Liver (tissue), 2 donors: ENCODE measurements at regions not wholly inside any gene's neighbourhood (a gene's known extent, or its start where the extent isn't known, plus 50 kb on each side); places are given as distances from the start of the nearest gene placed in this dataset.
"Not testable (repeated sequence)": the region's sequence is repeated elsewhere in the genome, so short reads cannot be mapped to it uniquely, and the experiment has no call there.

Experiments
- CTCF ChIP-seq: fragments of 150-350 bp; IDR thresholded peaks from 2 replicates; pipeline ENCODE4 v1.5.1; 2017; ENCODE audit warnings: improper control_type of control experiment, low read depth, low read length; ENCODE audit not compliant: missing input control
- MAX ChIP-seq: IDR thresholded peaks from 2 replicates; pipeline ENCODE4 v1.6.1; 2016; ENCODE audit warnings: antibody characterized with exemption
- donor health status: healthy.

GRCh38 chr21:7853426-7853825 lies 2668.0 kb upstream of the TPTE start:
- TF ChIP-seq CTCF, MAX: not testable (repeated sequence)
